ENCODE measurements at regions not wholly inside any gene's neighbourhood (a gene's known extent, or its start where the extent isn't known, plus 50 kb on each side); places are given as distances from the start of the nearest gene placed in this dataset.

DNA sequence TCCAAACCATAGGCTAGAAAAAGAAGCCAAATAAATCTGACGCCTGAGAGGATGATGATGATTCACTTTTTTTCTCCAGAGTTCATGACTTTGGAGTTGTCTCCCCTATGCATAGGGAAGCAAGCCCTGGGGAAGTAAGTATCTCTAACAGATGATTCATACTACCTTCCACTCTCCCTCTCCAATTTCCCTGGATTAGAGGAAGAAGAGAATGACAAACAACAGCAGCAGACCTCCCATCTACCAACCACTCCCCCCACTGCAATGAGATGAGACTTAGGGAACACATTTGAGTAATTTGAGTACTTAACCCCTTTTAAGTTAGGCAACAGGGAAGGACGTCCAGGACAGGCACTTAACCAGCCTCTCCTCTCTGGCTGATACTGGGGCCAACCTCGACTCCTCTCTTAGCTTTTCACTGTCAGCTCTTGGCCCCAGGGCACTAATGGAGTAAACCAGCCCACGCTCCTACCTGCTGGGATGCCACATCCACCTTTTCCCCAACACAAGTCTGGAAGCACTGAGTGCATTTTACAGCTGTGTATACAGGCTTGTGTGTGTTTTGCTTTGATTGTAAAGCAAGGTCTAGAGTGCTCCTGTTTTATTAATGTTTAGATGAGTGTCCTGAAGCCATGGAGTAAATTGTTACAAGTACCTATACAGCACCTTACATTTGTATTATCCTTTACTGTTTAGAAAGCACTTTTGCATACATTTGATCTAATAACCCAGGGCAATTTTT, 180.7 kb downstream of the PHLDA1 start:
- TF ChIP-seq POLR2A (IDR thresholded peaks at IDR 0.05; ENCODE audit: low read depth, low read length) (no peak), TAF1 (IDR thresholded peaks at IDR 0.05; ENCODE audit: borderline replicate concordance, low read depth, low read length) (no peak), POLR2AphosphoS5 (IDR thresholded peaks at IDR 0.05; ENCODE audit: low read depth, low read length) (no peak)

All from GM12892 (cell line).